ENCODE measurements at regions not wholly inside any gene's neighbourhood (a gene's known extent, or its start where the extent isn't known, plus 50 kb on each side); places are given as distances from the start of the nearest gene placed in this dataset.

GRCh38 chr17:71649941-71650350 is 470.9 kb upstream of the SOX9 start:
- no peak overlapping the region for H3K4me3 ChIP-seq
- H3K27me3 ChIP-seq: no peaks in the 10 kb centered on the region
- H3K27ac ChIP-seq: no peak overlapping the region
- TF ChIP-seq EP300 (IDR thresholded peaks at IDR 0.05): no peak
- TF ChIP-seq POLR2A (IDR thresholded peaks at IDR 0.05): no peak
- TF ChIP-seq CTCF (IDR thresholded peaks at IDR 0.05): no peak
- H3K9me3 ChIP-seq: no peaks in the 10 kb centered on the region
- H3K4me1 ChIP-seq (ENCODE audit: insufficient read depth): no peaks in the 10 kb centered on the region
- intact Hi-C loops (cut with DNase I): no loop called here
- DNase-seq: no peak
- no peaks in the 10 kb centered on the region for H3K36me3 ChIP-seq

- Histone ChIP-seq H3K4me1 (ENCODE audit: insufficient read depth) (no peaks in the 10 kb centered on the region), H3K4me3 (no peak overlapping the region), H3K36me3 (no peaks in the 10 kb centered on the region), H3K27me3 (no peaks in the 10 kb centered on the region), H3K27ac (no peak overlapping the region), H3K9me3 (no peaks in the 10 kb centered on the region)
- TF ChIP-seq EP300 (IDR thresholded peaks at IDR 0.05): no peak
- no peak for TF ChIP-seq CTCF (IDR thresholded peaks at IDR 0.05)
- no peak for TF ChIP-seq POLR2A (IDR thresholded peaks at IDR 0.05)
- intact Hi-C loops (cut with DNase I): no loop called here
- no peak for DNase-seq
These were observed 465.3 kb upstream of the SOX9 start for GRCh38 chr17:71655542-71655941.

GRCh38 chr17:71656964-71657858 is 463.6 kb upstream of the SOX9 start:
- Histone ChIP-seq H3K4me3 (no peak overlapping the region), H3K27me3 (no peaks in the 10 kb centered on the region), H3K4me1 (ENCODE audit: insufficient read depth) (no peaks in the 10 kb centered on the region), H3K9me3 (no peaks in the 10 kb centered on the region), H3K36me3 (no peaks in the 10 kb centered on the region), H3K27ac (no peak overlapping the region)
- DNase-seq: no peak
- intact Hi-C loops (cut with DNase I): no loop called here
- TF ChIP-seq CTCF (IDR thresholded peaks at IDR 0.05): no peak
- TF ChIP-seq EP300 (IDR thresholded peaks at IDR 0.05): no peak
- no peak for TF ChIP-seq POLR2A (IDR thresholded peaks at IDR 0.05)
- WGBS, 3 donors: 82 to 84% (median 83%) methylated on average over 6 of the region's 6 CpGs

- no peaks in the 10 kb centered on the region for H3K9me3 ChIP-seq
- no peaks in the 10 kb centered on the region for H3K27me3 ChIP-seq
- DNase-seq: no peak
- H3K4me1 ChIP-seq (ENCODE audit: insufficient read depth): no peaks in the 10 kb centered on the region
- no peaks in the 10 kb centered on the region for H3K36me3 ChIP-seq
- no peak for TF ChIP-seq POLR2A (IDR thresholded peaks at IDR 0.05)
- no peak for TF ChIP-seq CTCF (IDR thresholded peaks at IDR 0.05)
- no peak for TF ChIP-seq EP300 (IDR thresholded peaks at IDR 0.05)
- 86 to 87% (median 86%) methylated on average over 9 of the region's 9 CpGs for WGBS, 3 donors
- H3K4me3 ChIP-seq: no peak overlapping the region
- H3K27ac ChIP-seq: no peak overlapping the region
- intact Hi-C loops (cut with DNase I): no loop called here
These were observed 461.8 kb upstream of the SOX9 start for GRCh38 chr17:71658996-71659395.

Data from ovary (tissue), 7 donors.